Activated CD8-positive, alpha-beta memory T cell treated with anti-CD3 and anti-CD28 coated beads for 36 hours (primary cell): ENCODE measurements at regions not wholly inside any gene's neighbourhood (a gene's known extent, or its start where the extent isn't known, plus 50 kb on each side); places are given as distances from the start of the nearest gene placed in this dataset.

ENCODE experiments used
- CTCF ChIA-PET: fragments of 350-600 bp; sonication (Branson Sonifier 250); formaldehyde crosslinking; loops from one replicate; lab custom pipeline; 2021; ENCODE audit warnings: antibody characterized with exemption; lab: Charles Lee
- POLR2A ChIA-PET: fragments of 350-600 bp; sonication (Branson Sonifier 250); formaldehyde crosslinking; loops from one replicate; lab custom pipeline; 2021; ENCODE audit warnings: antibody characterized with exemption; lab: Charles Lee

GRCh38 chr15:96092186-96092585, 238.3 kb upstream of the NR2F2 start:
- CTCF ChIA-PET: no interaction called here

GRCh38 chr15:96093063-96093462, 237.4 kb upstream of the NR2F2 start:
- ChIA-PET CTCF (no interaction called here), POLR2A (no interaction called here)

More at GRCh38 chr15:96092186-96092585, 238.3 kb upstream of the NR2F2 start:
- POLR2A ChIA-PET: no interaction called here

GRCh38 chr15:96097661-96098060, 232.8 kb upstream of the NR2F2 start:
- POLR2A ChIA-PET: no interaction called here
- CTCF ChIA-PET: no interaction called here

GRCh38 chr15:96102631-96103030, 227.9 kb upstream of the NR2F2 start:
- POLR2A ChIA-PET: no interaction called here
- CTCF ChIA-PET: no interaction called here

GRCh38 chr15:96106181-96106580, 224.3 kb upstream of the NR2F2 start:
- CTCF ChIA-PET: no interaction called here
- POLR2A ChIA-PET: no interaction called here

GRCh38 chr15:96106628-96107027, 223.9 kb upstream of the NR2F2 start:
- POLR2A ChIA-PET: no interaction called here
- CTCF ChIA-PET: no interaction called here

- CTCF ChIA-PET: no interaction called here
- POLR2A ChIA-PET: no interaction called here
These were observed 222.6 kb upstream of the NR2F2 start for GRCh38 chr15:96107916-96108315.

GRCh38 chr15:96108405-96108804, 222.1 kb upstream of the NR2F2 start:
- POLR2A ChIA-PET: no interaction called here
- CTCF ChIA-PET: no interaction called here

GRCh38 chr15:96109820-96110219, 220.7 kb upstream of the NR2F2 start:
- ChIA-PET CTCF (no interaction called here), POLR2A (no interaction called here)

GRCh38 chr15:96112018-96112417, 218.5 kb upstream of the NR2F2 start:
- ChIA-PET CTCF (interaction anchor here (0.7 kb wide), 1 partner anchor 923 kb away, joined by 3 read pairs; no protein-coding TSS in a partner anchor), POLR2A (no interaction called here)

GRCh38 chr15:96115642-96116041, 214.9 kb upstream of the NR2F2 start:
- ChIA-PET POLR2A (no interaction called here), CTCF (interaction anchor here (0.7 kb wide), 1 partner anchor 24 kb away, joined by 4 read pairs; no protein-coding TSS in a partner anchor)

- CTCF ChIA-PET: no interaction called here
- POLR2A ChIA-PET: interaction anchor here (0.7 kb wide), 1 partner anchor 318 kb away, joined by 5 read pairs; no protein-coding TSS in a partner anchor
These were observed 213.2 kb upstream of the NR2F2 start for GRCh38 chr15:96117270-96117669.

- POLR2A ChIA-PET: no interaction called here
- CTCF ChIA-PET: no interaction called here
These were observed 210.8 kb upstream of the NR2F2 start for GRCh38 chr15:96119734-96120133.

GRCh38 chr15:96121086-96121920, 209.2 kb upstream of the NR2F2 start:
- CTCF ChIA-PET: no interaction called here
- POLR2A ChIA-PET: no interaction called here

GRCh38 chr15:96122077-96123027, 208.1 kb upstream of the NR2F2 start:
- ChIA-PET CTCF (no interaction called here), POLR2A (no interaction called here)

GRCh38 chr15:96123028-96123400, 207.5 kb upstream of the NR2F2 start:
- POLR2A ChIA-PET: no interaction called here
- CTCF ChIA-PET: no interaction called here

- ChIA-PET POLR2A (no interaction called here), CTCF (no interaction called here)
These were observed 206.8 kb upstream of the NR2F2 start for GRCh38 chr15:96123630-96124187.

GRCh38 chr15:96124436-96124835, 206.1 kb upstream of the NR2F2 start:
- POLR2A ChIA-PET: no interaction called here
- CTCF ChIA-PET: interaction anchor here (0.6 kb wide), 1 partner anchor 96 kb away, joined by 3 read pairs; no protein-coding TSS in a partner anchor

GRCh38 chr15:96125721-96126415, 204.6 kb upstream of the NR2F2 start:
- ChIA-PET CTCF (no interaction called here), POLR2A (no interaction called here)
